Activated T-cell treated with anti-CD3 and anti-CD28 coated beads, Interleukin-2, amount 50 U/mL, for 48 hours (primary cell): ENCODE measurements at regions not wholly inside any gene's neighbourhood (a gene's known extent, or its start where the extent isn't known, plus 50 kb on each side); places are given as distances from the start of the nearest gene placed in this dataset.
"Not testable (repeated sequence)": the region's sequence is repeated elsewhere in the genome, so short reads cannot be mapped to it uniquely, and the experiment has no call there.

ENCODE experiments used
- DNase-seq, 2 experiments: peaks; one replicate each; pipeline ENCODE4 v3.0.0-alpha.2; 2020

GRCh38 chr1:83365320-83365719 lies 633.6 kb downstream of the TTLL7 start:
- not testable (repeated sequence) for DNase-seq

DNA sequence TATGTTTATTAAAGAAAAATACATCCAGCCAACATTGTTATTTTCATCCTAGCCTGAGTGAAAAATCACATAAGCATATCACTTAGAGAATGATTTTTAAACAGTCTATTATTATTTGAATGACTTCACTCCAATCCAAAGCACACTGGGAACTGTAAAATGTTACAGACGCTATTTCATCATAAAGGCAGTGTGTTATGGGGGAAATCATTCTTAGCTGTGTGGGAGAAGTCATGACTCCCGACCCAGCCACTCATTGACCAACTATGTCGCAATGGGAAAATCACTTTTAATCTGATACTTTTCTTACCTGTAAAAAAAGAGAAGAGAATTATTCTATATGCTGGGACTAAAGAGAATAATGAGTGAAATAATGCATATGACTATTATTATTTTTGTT lies 653.6 kb downstream of the TTLL7 start:
- not testable (repeated sequence) for DNase-seq

GRCh38 chr1:83343767-83344166 lies 655.2 kb downstream of the TTLL7 start:
- not testable (repeated sequence) for DNase-seq

- not testable (repeated sequence) for DNase-seq
These were observed 655.9 kb downstream of the TTLL7 start for GRCh38 chr1:83342995-83343394.

DNA sequence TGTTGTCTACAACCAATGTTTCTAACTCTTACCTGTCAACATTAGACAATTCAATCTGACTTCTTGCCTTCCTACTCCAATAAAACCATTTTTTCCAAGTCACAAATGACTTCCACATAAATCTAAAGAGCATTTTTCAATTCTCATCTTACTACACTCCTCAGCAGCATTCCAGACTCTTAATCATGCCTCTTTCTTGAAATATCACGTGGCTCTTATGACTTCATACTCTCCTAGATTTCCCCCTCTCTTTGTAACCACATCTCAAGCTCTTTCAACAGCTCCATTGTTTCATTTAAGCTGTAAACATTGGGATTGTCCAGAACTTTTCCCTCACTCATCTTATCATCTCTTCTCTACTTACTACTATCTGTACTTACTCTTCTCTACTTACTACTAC lies 666.6 kb downstream of the TTLL7 start:
- not testable (repeated sequence) for DNase-seq

- no peak for DNase-seq
These were observed 680.6 kb downstream of the TTLL7 start for GRCh38 chr1:83318366-83318765.

- DNase-seq, result not testable (repeated sequence)
These were observed 683.5 kb downstream of the TTLL7 start for GRCh38 chr1:83315446-83315845.

DNA sequence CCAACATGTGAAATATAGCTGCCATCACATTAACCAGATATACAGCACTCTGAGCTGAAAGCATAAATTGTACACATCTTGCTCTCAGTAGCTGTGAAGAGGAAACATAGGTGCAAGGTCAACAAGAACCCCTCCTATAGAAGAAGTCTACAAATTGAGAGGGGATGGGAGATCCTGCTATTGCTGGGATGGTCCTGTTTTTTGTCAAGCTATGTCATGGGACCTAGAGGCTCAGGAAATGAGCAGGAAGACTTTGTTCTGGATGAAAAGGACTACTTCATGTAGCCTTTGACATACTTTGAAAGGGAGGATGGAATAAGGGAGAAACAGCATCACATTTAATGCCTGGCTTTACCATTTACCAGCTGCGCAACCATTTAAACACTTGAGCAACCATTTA lies 688.8 kb downstream of the TTLL7 start:
- not testable (repeated sequence) for DNase-seq

- DNase-seq, result not testable (repeated sequence)
These were observed 689.9 kb downstream of the TTLL7 start for GRCh38 chr1:83309035-83309434.

DNA sequence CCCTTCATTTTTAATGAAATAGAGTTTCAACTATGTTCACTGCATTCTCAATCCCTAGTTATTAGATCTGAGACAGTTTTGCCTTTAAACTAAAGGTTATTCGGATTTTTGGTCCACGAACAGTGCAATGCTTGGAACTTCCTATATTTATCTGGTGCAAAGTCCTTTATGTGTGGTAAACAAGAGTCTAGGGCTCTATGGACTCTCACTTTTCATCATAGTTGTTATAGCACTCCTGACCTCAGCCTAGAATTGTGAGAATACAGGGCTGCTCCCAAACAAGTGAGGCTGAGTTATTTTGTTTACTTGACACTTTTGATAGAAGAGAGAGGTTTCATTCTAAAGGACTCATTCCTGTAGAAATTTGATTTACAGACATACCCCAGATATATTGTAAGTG lies 692.1 kb downstream of the TTLL7 start:
- DNase-seq, result not testable (repeated sequence)

- DNase-seq, result not testable (repeated sequence)
These were observed 703.3 kb downstream of the TTLL7 start for GRCh38 chr1:83295594-83295993.

DNA sequence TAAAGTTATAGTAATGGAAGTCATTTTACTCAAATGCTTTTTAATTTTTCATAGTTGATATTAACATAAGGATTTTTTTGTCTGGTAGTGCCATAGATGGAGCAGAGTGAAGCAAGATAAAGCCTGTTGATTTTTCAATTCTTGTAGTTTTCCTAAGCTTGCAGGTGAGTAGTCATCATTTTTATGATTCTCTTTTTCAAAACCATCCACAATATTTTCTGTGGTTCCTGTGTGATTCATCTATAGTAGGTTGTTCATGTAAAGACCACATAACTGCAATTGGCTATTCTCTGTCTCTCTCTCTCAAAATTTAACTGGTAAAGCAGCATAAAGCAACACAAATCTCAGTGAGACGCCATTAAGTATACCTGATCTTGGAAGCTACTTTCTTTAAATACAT lies 711.5 kb downstream of the TTLL7 start:
- DNase-seq, result not testable (repeated sequence)

GRCh38 chr1:83274656-83275055 lies 724.3 kb downstream of the TTLL7 start:
- DNase-seq, result not testable (repeated sequence)

GRCh38 chr1:83272484-83272883 lies 726.4 kb downstream of the TTLL7 start:
- not testable (repeated sequence) for DNase-seq

DNA sequence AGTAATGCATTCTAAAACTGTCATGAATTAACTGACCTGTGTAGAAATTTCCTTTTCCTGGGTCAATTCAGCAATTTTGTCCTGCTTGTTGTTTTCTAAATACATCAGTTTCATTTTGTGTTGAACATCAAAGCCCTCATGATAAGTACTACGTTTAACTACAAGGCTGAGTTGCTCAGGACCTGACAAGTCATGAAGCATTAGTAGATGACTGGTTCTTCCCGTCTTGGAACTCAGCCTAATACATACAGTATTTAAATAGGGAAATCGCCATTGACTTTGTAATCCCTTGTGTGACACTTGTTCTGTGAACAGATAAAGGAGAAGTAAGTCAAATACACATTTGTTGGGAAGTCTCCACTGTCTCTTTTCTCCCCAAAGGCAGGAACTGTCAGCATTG lies 727.1 kb downstream of the TTLL7 start:
- DNase-seq, result not testable (repeated sequence)

DNA sequence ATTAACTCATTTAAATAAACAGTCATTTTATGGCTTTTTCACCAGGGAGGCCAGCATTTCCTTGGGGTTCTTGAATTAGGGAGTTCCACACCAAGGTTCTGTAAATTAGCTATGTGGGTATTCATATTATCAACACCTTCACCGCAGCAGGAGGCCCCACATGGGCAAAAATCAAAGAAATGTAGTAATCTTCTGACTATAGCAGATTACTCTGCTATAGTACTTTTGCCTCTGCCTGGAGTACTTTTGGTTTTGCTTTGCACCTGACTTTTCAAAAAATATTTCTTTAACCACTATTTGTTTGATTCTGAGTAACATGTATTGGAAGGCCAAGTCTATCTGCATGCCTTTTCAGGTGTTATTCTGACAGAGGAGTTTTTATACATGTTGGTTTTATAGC lies 728.1 kb downstream of the TTLL7 start:
- not testable (repeated sequence) for DNase-seq

DNA sequence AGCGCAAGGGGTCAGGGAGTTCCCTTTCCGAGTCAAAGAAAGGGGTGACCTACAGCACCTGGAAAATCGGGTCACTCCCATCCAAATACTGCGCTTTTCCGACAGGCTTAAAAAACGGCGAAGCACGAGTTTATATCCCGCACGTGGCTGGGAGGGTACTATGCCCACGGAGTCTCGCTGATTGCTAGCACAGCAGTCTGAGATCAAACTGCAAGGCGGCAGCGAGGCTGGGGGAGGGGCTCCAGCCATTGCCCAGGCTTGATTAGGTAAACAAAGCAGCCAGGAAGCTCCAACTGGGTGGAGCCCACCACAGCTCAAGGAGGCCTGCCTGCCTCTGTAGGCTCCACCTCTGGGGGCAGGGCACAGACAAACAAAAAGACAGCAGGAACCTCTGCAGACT lies 735.1 kb downstream of the TTLL7 start:
- DNase-seq, result not testable (repeated sequence)

DNA sequence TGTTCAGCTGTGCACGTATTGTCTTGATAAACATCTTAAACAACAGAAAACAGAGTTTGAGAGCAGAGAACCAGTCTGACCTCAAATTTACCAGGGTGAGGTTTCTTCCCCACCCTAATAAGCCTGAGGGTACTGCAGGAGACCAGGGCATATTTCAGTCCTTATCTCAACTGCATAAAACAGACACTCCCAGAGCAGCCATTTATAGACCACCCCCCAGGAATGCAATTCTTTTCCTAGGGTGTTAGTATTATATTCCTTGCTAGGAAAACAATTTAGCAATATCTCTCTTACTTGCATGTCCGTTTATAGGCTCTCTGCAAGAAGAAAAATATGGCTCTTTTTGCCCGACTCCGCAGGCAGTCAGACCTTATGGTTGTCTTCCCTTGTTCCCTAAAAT lies 747.2 kb downstream of the TTLL7 start:
- DNase-seq, result not testable (repeated sequence)

DNA sequence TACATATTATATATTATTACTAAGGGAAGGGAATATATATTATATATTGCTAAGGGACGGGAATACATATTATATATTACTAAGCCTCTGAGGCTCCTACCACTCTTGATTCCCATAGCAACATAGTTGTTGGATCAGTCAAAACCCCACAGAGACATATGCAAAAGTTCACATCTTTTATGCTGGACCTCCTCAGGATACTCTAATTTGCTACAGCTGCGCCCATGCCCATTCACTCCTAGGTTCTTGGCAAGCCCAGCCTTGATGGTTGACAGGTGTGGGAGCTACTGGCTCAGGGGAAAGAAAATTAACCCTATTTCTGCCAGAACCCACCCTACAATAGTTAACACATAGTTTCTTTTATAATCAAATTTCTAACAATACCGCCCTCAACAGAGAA lies 752.2 kb downstream of the TTLL7 start:
- DNase-seq, result not testable (repeated sequence)

DNA sequence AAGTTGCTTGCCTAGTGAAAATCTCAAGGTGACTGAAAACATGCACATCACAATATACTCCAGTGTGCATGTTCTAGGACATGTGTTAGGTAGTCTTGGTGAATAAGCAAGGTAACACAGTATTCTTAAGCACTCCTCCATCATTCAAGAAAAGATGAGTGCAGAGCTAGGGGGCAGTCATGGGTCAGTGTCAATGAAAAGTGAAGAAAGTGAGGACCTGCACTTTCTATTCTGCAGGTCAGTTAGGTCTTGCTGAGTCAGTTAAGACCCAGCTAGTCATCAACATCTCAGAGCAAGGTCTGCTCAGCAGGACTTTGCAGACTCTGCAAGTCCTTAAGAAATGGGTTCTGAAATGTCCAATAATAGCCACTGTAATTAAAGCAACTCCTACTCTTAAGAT lies 754.1 kb downstream of the TTLL7 start:
- not testable (repeated sequence) for DNase-seq

DNA sequence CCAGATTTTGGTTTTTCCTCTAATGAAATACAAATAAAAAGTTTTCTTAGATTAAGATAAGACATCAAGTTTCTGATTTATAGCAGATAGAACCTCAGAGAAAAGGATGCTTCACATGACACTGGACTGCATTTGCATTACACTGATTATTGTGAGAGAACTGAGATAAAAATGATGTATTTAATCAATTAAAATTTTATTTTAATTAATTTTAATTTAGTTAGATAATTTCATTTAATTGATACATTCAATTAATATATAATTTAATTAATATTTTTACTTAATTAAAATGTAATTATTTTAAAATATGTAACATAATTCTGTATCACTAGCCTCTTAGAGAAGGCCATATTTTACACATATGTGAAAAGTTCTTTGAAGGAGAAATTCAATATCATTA lies 759.4 kb downstream of the TTLL7 start:
- DNase-seq, result not testable (repeated sequence)

GRCh38 chr1:83238654-83239053 lies 760.3 kb downstream of the TTLL7 start:
- not testable (repeated sequence) for DNase-seq

DNA sequence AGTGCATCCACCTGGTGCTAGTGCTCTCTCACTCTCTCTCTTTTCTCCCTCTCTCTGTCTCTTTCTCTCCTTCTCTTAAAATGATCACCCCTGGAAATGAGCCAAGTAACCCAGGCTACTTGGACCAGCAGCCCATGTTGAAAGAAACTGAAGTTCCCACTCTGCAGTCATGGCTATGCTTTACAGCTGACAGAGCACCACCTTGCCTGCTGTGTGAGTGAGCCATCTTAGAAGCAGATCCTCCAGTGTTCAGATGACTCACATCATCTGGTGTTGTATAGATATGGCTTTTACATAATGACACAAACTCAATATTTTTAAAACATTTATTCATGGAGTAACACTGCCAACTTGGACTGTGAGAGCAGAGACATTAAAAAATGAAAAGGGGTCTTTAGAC lies 779.1 kb downstream of the TTLL7 start:
- not testable (repeated sequence) for DNase-seq

DNA sequence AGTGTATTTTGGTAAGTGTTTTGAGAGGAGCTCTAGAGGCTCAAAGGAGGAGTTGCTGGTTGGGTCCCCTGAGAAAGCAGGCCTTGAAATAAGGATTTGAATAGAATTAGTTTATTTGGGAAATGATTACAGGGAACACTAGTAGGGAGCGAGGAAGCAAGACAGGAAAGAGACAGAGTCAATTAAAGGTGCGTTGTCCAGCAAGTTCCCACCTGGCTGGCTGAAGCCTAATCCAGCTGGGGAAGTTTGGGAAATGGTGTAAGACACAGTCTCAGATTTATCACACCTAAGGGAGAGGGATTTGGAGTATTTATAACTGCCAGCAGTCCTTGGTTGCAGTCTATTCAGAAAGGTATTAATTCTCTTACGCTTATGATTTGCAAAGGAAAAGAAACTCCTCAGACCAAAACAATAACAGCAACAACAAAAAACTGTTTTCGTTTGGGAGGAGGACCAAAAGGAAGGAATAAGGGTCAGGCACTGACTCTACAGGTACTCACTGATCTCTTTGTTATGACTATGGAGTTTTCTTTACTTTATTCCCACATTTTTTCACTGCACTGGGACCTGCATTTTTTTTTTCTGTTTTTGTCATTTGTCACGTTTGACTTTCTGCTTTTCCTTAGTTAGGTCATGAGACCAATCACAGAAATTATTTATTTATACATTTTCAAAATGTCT lies 780.8 kb downstream of the TTLL7 start:
- DNase-seq, result not testable (repeated sequence)

GRCh38 chr1:83214317-83214716 lies 784.6 kb downstream of the TTLL7 start:
- not testable (repeated sequence) for DNase-seq
